Endothelial cell of umbilical vein (primary cell): ENCODE measurements at regions not wholly inside any gene's neighbourhood (a gene's known extent, or its start where the extent isn't known, plus 50 kb on each side); places are given as distances from the start of the nearest gene placed in this dataset.

Experiments used
- BruUV-seq: library from RNA; stranded (reverse); fragments of 400-500 nt; replicated peaks from 2 replicates; lab custom pipeline; 2021; lab: Mats Ljungman, UMichigan
- CTCF ChIA-PET: fragments of 300-600, 350-600 bp; sonication (Branson Sonifier 250); formaldehyde crosslinking; loops from one replicate; lab custom pipeline; 2021; ENCODE audit warnings: antibody characterized with exemption, inconsistent platforms; lab: Charles Lee
- POLR2A ChIA-PET: fragments of 300-600, 350-600 bp; sonication (Branson Sonifier 250); formaldehyde crosslinking; loops from one replicate; lab custom pipeline; 2021; ENCODE audit warnings: antibody characterized with exemption, inconsistent platforms; lab: Charles Lee
- DNase-seq: peaks from one replicate; pipeline ENCODE4 v3.0.0-alpha.2; 2011; ENCODE audit warnings: low read depth, low spot score
- FAIRE-seq: peaks from 2 replicates; lab custom pipeline; 2011; peaks lifted over from hg19 to GRCh38; lab: Jason Lieb, UNC
- H2AFZ ChIP-seq: 2 replicates; pipeline ENCODE4 v1.6.0; 2012; ENCODE audit warnings: low read depth, low read length, control low read depth, inconsistent platforms
- H3K27ac ChIP-seq: 2 replicates; pipeline ENCODE4 v1.5.1; 2011; ENCODE audit warnings: low read depth, mild to moderate bottlenecking, control low read depth, low read length, moderate library complexity; ENCODE audit not compliant: insufficient read depth
- H3K27me3 ChIP-seq, 2 experiments: 2 replicates each; pipeline versions ENCODE4 v1.6.0 to v1.6.1; 2011; ENCODE audit warnings: low read length in 2 of 2, mixed read lengths in 1 of 2; ENCODE audit not compliant: control insufficient read depth in 2 of 2, insufficient read depth in 2 of 2
- H3K36me3 ChIP-seq, 2 experiments: 2 replicates in 1 of 2; 3 replicates in 1 of 2; pipeline ENCODE4 v1.5.1; 2011; ENCODE audit warnings: low read length in 2 of 2, mild to moderate bottlenecking in 1 of 2, moderate library complexity in 1 of 2; ENCODE audit not compliant: control insufficient read depth in 2 of 2, insufficient read depth in 2 of 2; ENCODE audit errors: extremely low read depth in 1 of 2
- H3K4me1 ChIP-seq: 3 replicates; pipeline ENCODE4 v1.5.1; 2011; ENCODE audit warnings: mild to moderate bottlenecking, low read length; ENCODE audit not compliant: control insufficient read depth, insufficient read depth; ENCODE audit errors: extremely low read depth
- H3K4me2 ChIP-seq: 2 replicates; pipeline ENCODE4 v1.6.1; 2011; ENCODE audit warnings: low read length, control low read depth, mixed read lengths; ENCODE audit not compliant: insufficient read depth
- H3K4me3 ChIP-seq, 3 experiments: fragments of 200-600 bp in 1 of 3; sonication (generic), shearing (Covaris generic) in 1 of 3; replicated peaks in 1 of 3; 2 replicates each; pipeline ENCODE4 v1.5.1; 2011 to 2016; ENCODE audit warnings: control low read depth in 3 of 3, low read length in 3 of 3, mild to moderate bottlenecking in 2 of 3, inconsistent platforms in 1 of 3, low read depth in 1 of 3, moderate library complexity in 1 of 3; ENCODE audit not compliant: insufficient read depth in 1 of 3
- H3K79me2 ChIP-seq: 2 replicates; pipeline ENCODE4 v1.6.0; 2012; ENCODE audit warnings: low read length, inconsistent platforms; ENCODE audit not compliant: control insufficient read depth, insufficient read depth
- H3K9ac ChIP-seq: replicated peaks from 2 replicates; pipeline ENCODE3; 2011; ENCODE audit warnings: low read length, control low read depth; ENCODE audit not compliant: insufficient read depth; ENCODE audit errors: extremely low read depth
- H3K9me1 ChIP-seq: replicated peaks from 3 replicates; pipeline ENCODE4 v1.6.0; 2011; ENCODE audit warnings: mild to moderate bottlenecking, low read length; ENCODE audit not compliant: control insufficient read depth, insufficient read depth; ENCODE audit errors: extremely low read depth
- H3K9me3 ChIP-seq: replicated peaks from 2 replicates; pipeline ENCODE4 v1.5.1; 2012; ENCODE audit warnings: low read length, inconsistent platforms; ENCODE audit not compliant: control insufficient read depth, insufficient read depth
- H4K20me1 ChIP-seq: replicated peaks from 2 replicates; pipeline ENCODE3; 2011; ENCODE audit warnings: mild to moderate bottlenecking, low read length; ENCODE audit not compliant: control insufficient read depth, insufficient read depth; ENCODE audit errors: extremely low read depth
- CTCF ChIP-seq, 2 donors: IDR thresholded peaks; 1 replicate in 1 of 2; 2 replicates in 1 of 2; pipeline ENCODE4 v1.5.1; 2011; ENCODE audit warnings: low read length in 2 of 2, mild to moderate bottlenecking in 2 of 2, moderate library complexity in 2 of 2, control low read depth in 1 of 2, inconsistent platforms in 1 of 2, low read depth in 1 of 2; ENCODE audit not compliant: insufficient read depth in 1 of 2; ENCODE audit errors: extremely low read depth in 1 of 2
- EZH2 ChIP-seq: IDR thresholded peaks from 2 replicates; pipeline ENCODE4 v1.6.1; 2012; ENCODE audit warnings: borderline replicate concordance, low read depth, mild to moderate bottlenecking, moderate library complexity, low read length, inconsistent platforms; ENCODE audit not compliant: severe bottlenecking
- FOS ChIP-seq: IDR thresholded peaks from 2 replicates; pipeline ENCODE4 v1.6.1; 2011; ENCODE audit warnings: mild to moderate bottlenecking, low read length, moderate library complexity, borderline replicate concordance; ENCODE audit not compliant: insufficient read depth
- GATA2 ChIP-seq: IDR thresholded peaks from 2 replicates; pipeline ENCODE4 v1.7.0; 2011; ENCODE audit warnings: low read depth, mild to moderate bottlenecking, moderate library complexity, mixed read lengths, low read length; ENCODE audit not compliant: insufficient read length, insufficient read depth
- JUN ChIP-seq: IDR thresholded peaks from 2 replicates; pipeline ENCODE4 v1.6.1; 2011; ENCODE audit warnings: borderline replicate concordance, low read depth; ENCODE audit not compliant: insufficient read length, insufficient read depth
- MAX ChIP-seq: IDR thresholded peaks from 2 replicates; pipeline ENCODE4 v1.6.1; 2011; ENCODE audit not compliant: insufficient read depth, insufficient read length
- MYC ChIP-seq: IDR thresholded peaks from one replicate; pipeline ENCODE4 v1.6.1; 2011; ENCODE audit warnings: mild to moderate bottlenecking, low read depth, low read length
- POLR2A ChIP-seq: IDR thresholded peaks from 2 replicates; pipeline ENCODE4 v1.6.1; 2012; ENCODE audit warnings: low read depth, mild to moderate bottlenecking, control low read depth, low read length
- POLR2AphosphoS5 ChIP-seq: IDR thresholded peaks from 2 replicates; pipeline ENCODE4 v1.6.1; 2012; ENCODE audit warnings: low read depth, mild to moderate bottlenecking, control low read depth, low read length, moderate library complexity; ENCODE audit not compliant: insufficient read depth
- dilution Hi-C: fragments of 300-500 bp; cut with MboI; formaldehyde crosslinking; loops from one replicate; pipeline ENCODE4 v1.15.0; 2019; ENCODE audit warnings: low sequenced_read_pairs; ENCODE audit not compliant: extremely low pct_ligation_motif_present
- intact Hi-C: fragments of 100-400 bp; cut with micrococcal nuclease; formaldehyde crosslinking; loops from one replicate; pipeline ENCODE4 v1.10.0; 2022

GRCh38 chr4:38315286-38315685, 348.7 kb upstream of the KLF3 start:
- Histone ChIP-seq H3K4me3 (no peak overlapping the region), H4K20me1 (no peaks in the 10 kb centered on the region), H3K4me1 (peaks cover 16% of the 10 kb centered on the region), H3K79me2 (no peaks in the 10 kb centered on the region), H3K27ac (no peak overlapping the region), H3K36me3 (no peaks in the 10 kb centered on the region), H3K27me3 (no peaks in the 10 kb centered on the region), H3K9me3 (no peaks in the 10 kb centered on the region), H3K9me1 (no peaks in the 10 kb centered on the region), H2AFZ (no peak overlapping the region), H3K9ac (no peak overlapping the region), H3K4me2 (no peak overlapping the region)
- ChIA-PET POLR2A (no interaction called here), CTCF (interaction anchor here (2.1 kb wide), 1 partner anchor 135 kb away, joined by 10 read pairs; no protein-coding TSS in a partner anchor)
- BruUV-seq, result no TSS peak
- intact Hi-C loops, result no loop called here
- TF ChIP-seq MAX, result no peak
- no peak for TF ChIP-seq MYC
- TF ChIP-seq EZH2, result no peak
- no peak for TF ChIP-seq JUN
- TF ChIP-seq CTCF (IDR thresholded peaks at IDR 0.05; ENCODE audit: extremely low read depth in 1 of 2, insufficient read depth in 1 of 2, low read depth in 1 of 2, low read length in 2 of 2), result no peak
- TF ChIP-seq FOS, result no peak
- no peak for TF ChIP-seq POLR2AphosphoS5
- TF ChIP-seq GATA2, result no peak
- no peak for TF ChIP-seq POLR2A
- no peak for DNase-seq
- dilution Hi-C loops, result no loop called here
- no peak for FAIRE-seq
